IMR-90 (cell line): ENCODE measurements at regions not wholly inside any gene's neighbourhood (a gene's known extent, or its start where the extent isn't known, plus 50 kb on each side); places are given as distances from the start of the nearest gene placed in this dataset.
A peak's percentile ranks its signal among the peaks of the same experiment; 100 is the strongest.

Experiments used
- ATAC-seq: fragments of 200-7000 bp; cut with Tn5 transposase; 2 replicates; pipeline ENCODE4 v1.9.1; 2020; ENCODE audit warnings: low read depth, mild to moderate bottlenecking, moderate library complexity
- BruUV-seq: library from RNA; stranded (reverse); fragments of 400-500 nt; replicated peaks from 2 replicates; lab custom pipeline; 2021; lab: Mats Ljungman, UMichigan
- CTCF ChIA-PET: fragments of 300-600 bp; formaldehyde crosslinking; extraction: SDS; loops from one replicate; lab custom pipeline; 2021; ENCODE audit warnings: antibody characterized with exemption; lab: Yijun Ruan, JAX
- POLR2A ChIA-PET: fragments of 300-600 bp; sonication (Branson Sonifier 250); formaldehyde crosslinking; loops from one replicate; lab custom pipeline; 2022; ENCODE audit warnings: antibody characterized with exemption; ENCODE audit not compliant: unreplicated experiment; lab: Charles Lee
- DNase-seq: peaks from one replicate; pipeline ENCODE4 v3.0.0; 2013
- H2AFZ ChIP-seq: replicated peaks from 2 replicates; pipeline ENCODE3; 2013; ENCODE audit warnings: low read length, mild to moderate bottlenecking; ENCODE audit not compliant: poor library complexity
- H2AK5ac ChIP-seq: 2 replicates; pipeline ENCODE4 v1.6.1; 2013; ENCODE audit warnings: low read depth, low read length, inconsistent platforms
- H2AK9ac ChIP-seq: replicated peaks from 2 replicates; pipeline ENCODE3; 2013; ENCODE audit warnings: mild to moderate bottlenecking, low read depth, low read length, moderate library complexity; ENCODE audit not compliant: poor library complexity
- H2BK120ac ChIP-seq: 2 replicates; pipeline ENCODE4 v1.6.1; 2013; ENCODE audit warnings: low read depth, low read length, inconsistent platforms
- H2BK15ac ChIP-seq: 3 replicates; pipeline ENCODE4 v1.6.1; 2013; ENCODE audit warnings: low read depth, low read length, inconsistent platforms
- H2BK20ac ChIP-seq: 2 replicates; pipeline ENCODE4 v1.6.1; 2013; ENCODE audit warnings: low read depth, mild to moderate bottlenecking, inconsistent platforms, low read length, moderate library complexity
- H2BK5ac ChIP-seq: 2 replicates; pipeline ENCODE4 v1.6.1; 2013; ENCODE audit warnings: mild to moderate bottlenecking, low read depth, low read length, inconsistent platforms; ENCODE audit not compliant: poor library complexity, severe bottlenecking
- H3K14ac ChIP-seq: replicated peaks from 2 replicates; pipeline ENCODE4 v1.6.1; 2013; ENCODE audit warnings: low read depth, low read length, inconsistent platforms
- H3K18ac ChIP-seq: 2 replicates; pipeline ENCODE4 v1.6.1; 2013; ENCODE audit warnings: low read depth, low read length, control low read depth
- H3K23ac ChIP-seq: 2 replicates; pipeline ENCODE4 v1.6.1; 2013; ENCODE audit warnings: low read depth, low read length, inconsistent platforms
- H3K27ac ChIP-seq: 2 replicates; pipeline ENCODE4 v1.5.1; 2013; ENCODE audit warnings: mild to moderate bottlenecking, control low read depth, low read length; ENCODE audit not compliant: insufficient read depth
- H3K27me3 ChIP-seq: 2 replicates; pipeline ENCODE4 v1.6.1; 2013; ENCODE audit warnings: low read length; ENCODE audit not compliant: control insufficient read depth, insufficient read depth
- H3K36me3 ChIP-seq: 2 replicates; pipeline ENCODE4 v1.6.1; 2013; ENCODE audit warnings: low read length, mixed read lengths; ENCODE audit not compliant: control insufficient read depth, insufficient read depth
- H3K4ac ChIP-seq: 2 replicates; pipeline ENCODE4 v1.6.1; 2013; ENCODE audit warnings: low read depth, low read length, inconsistent platforms
- H3K4me1 ChIP-seq: 2 replicates; pipeline ENCODE4 v1.6.1; 2013; ENCODE audit warnings: low read length, mixed read lengths; ENCODE audit not compliant: control insufficient read depth, insufficient read depth
- H3K4me2 ChIP-seq: 2 replicates; pipeline ENCODE4 v1.6.1; 2013; ENCODE audit warnings: low read depth, mild to moderate bottlenecking, control low read depth, low read length, moderate library complexity
- H3K4me3 ChIP-seq: 2 replicates; pipeline ENCODE4 v1.5.1; 2013; ENCODE audit warnings: low read depth, mild to moderate bottlenecking, control low read depth, low read length, moderate library complexity; ENCODE audit not compliant: insufficient read depth
- H3K56ac ChIP-seq: 2 replicates; pipeline ENCODE4 v1.6.1; 2013; ENCODE audit warnings: low read length, inconsistent platforms; ENCODE audit not compliant: insufficient read depth; ENCODE audit errors: extremely low read depth
- H3K79me1 ChIP-seq, 2 experiments: 2 replicates each; pipeline ENCODE4 v1.6.1; 2013; ENCODE audit warnings: low read length in 2 of 2, inconsistent platforms in 1 of 2, low read depth in 1 of 2
- H3K9ac ChIP-seq: 2 replicates; pipeline ENCODE4 v1.6.1; 2013; ENCODE audit warnings: low read depth, low read length, control low read depth
- H3K9me1 ChIP-seq: 2 replicates; pipeline ENCODE4 v1.6.1; 2013; ENCODE audit warnings: low read length, inconsistent platforms; ENCODE audit not compliant: insufficient read depth
- H3K9me3 ChIP-seq: 2 replicates; pipeline ENCODE4 v1.6.1; 2013; ENCODE audit warnings: low read length; ENCODE audit not compliant: control insufficient read depth, insufficient read depth
- H4K20me1 ChIP-seq: 2 replicates; pipeline ENCODE4 v1.6.1; 2013; ENCODE audit warnings: low read length, inconsistent platforms; ENCODE audit not compliant: insufficient read depth
- H4K5ac ChIP-seq: 2 replicates; pipeline ENCODE4 v1.6.1; 2013; ENCODE audit warnings: mild to moderate bottlenecking, low read depth, low read length, control low read depth
- H4K8ac ChIP-seq, 2 experiments: 2 replicates each; pipeline ENCODE4 v1.6.1; 2013; ENCODE audit warnings: low read depth in 2 of 2, low read length in 2 of 2, control low read depth in 1 of 2, inconsistent platforms in 1 of 2
- H4K91ac ChIP-seq: 2 replicates; pipeline ENCODE4 v1.6.1; 2013; ENCODE audit warnings: low read depth, low read length, inconsistent platforms; ENCODE audit not compliant: insufficient read depth
- CHD1 ChIP-seq: IDR thresholded peaks from 2 replicates; pipeline ENCODE4 v1.6.1; 2012; ENCODE audit warnings: low read depth, low read length, improper control_type of control experiment
- MAZ ChIP-seq: IDR thresholded peaks from 2 replicates; pipeline ENCODE4 v1.6.1; 2012; ENCODE audit warnings: low read depth, mild to moderate bottlenecking, low read length, improper control_type of control experiment, moderate library complexity, borderline replicate concordance
- WGBS, 2 experiments: methylation state at CpG; one replicate each; pipeline versions ENCODE4 v1.1.5 to v1.1.7; 2013; ENCODE audit warnings: missing lambda C conversion rate in 2 of 2; ENCODE audit not compliant: insufficient read length in 1 of 2; ENCODE audit errors: extremely low coverage in 2 of 2; 5-methylcytosine and 5-hydroxymethylcytosine counted together
- dilution Hi-C: fragments of 300-500 bp; cut with HindIII; formaldehyde crosslinking; loops from one replicate; pipeline ENCODE4 v1.14.3; 2018; ENCODE audit warnings: low sequenced_read_pairs; ENCODE audit not compliant: unreplicated experiment
- in situ Hi-C: fragments of 300-500 bp; cut with MboI; formaldehyde crosslinking; loops from 3 replicates; pipeline ENCODE4 v1.14.3; 2019; ENCODE audit warnings: low sequenced_read_pairs, inconsistent platforms, mixed read lengths
- intact Hi-C: fragments of 100-400 bp; cut with micrococcal nuclease; formaldehyde crosslinking; loops from 2 replicates; pipeline ENCODE4 v1.10.0; 2022
- TF ChIP-seq, protein P1 (sequence below): conservative IDR thresholded peaks from 2 replicates; pipeline ENCODE4 v1.5.1; 2012; ENCODE audit warnings: mild to moderate bottlenecking, low read depth, low read length, improper control_type of control experiment
- TF ChIP-seq, protein P2 (sequence below): fragments of 150-350 bp; IDR thresholded peaks from 2 replicates; pipeline ENCODE4 v1.6.1; 2017; ENCODE audit warnings: mild to moderate bottlenecking, antibody characterized with exemption, low read length, low read depth

DNA sequence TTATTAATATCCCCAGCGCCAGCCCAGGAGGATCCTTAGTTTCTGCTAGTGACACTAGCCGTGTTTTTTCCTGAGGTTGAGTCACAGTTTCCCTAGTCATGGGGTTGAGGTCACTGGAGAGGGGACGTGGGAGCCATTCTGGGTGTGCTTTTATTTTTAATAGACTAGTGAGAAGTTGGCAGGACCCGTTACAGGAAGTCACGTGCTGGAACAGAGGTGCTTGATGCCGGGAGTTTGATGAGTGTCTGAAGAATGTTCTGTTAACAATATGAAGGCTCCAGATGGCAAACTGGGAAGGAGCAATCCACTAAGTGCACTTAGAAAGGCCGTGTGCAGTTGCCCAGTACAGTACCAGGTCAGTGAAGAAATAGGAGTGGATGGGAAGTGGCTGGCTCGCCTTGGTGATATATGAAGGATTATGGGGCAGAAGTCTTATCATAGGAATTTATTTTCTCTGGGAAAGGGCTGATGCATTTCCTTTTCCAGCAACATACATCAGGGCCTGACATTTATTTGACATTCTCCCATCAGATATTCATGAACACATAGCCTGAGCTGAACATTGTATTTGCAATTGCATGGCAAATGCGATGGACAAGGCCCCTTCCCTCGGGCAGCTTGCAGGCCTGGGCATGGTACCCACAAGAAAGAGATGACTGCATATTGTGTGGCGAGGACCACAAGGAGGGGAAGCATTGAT, 291.8 kb downstream of the FBXW7 start:
- no peak overlapping the region for H2AK5ac ChIP-seq
- no peak overlapping the region for H3K27ac ChIP-seq
- H3K9me3 ChIP-seq, result no peaks in the 10 kb centered on the region
- ATAC-seq (no peak), DNase-seq (no peak)
- WGBS, 2 experiments, result 72% methylated on average over 2 of the region's 11 CpGs; no CpG with 5 or more reads in 1 of the 2 experiments
- in situ Hi-C loops (no loop called here), intact Hi-C loops (no loop called here), dilution Hi-C loops (no loop called here)
- H3K9ac ChIP-seq, result no peak overlapping the region
- no peaks in the 10 kb centered on the region for H3K9me1 ChIP-seq
- CTCF ChIA-PET, result no interaction called here
- H3K4me1 ChIP-seq, result no peaks in the 10 kb centered on the region
- no peak overlapping the region for H2BK20ac ChIP-seq
- no peak overlapping the region for H3K4me2 ChIP-seq
- no peak overlapping the region for H4K5ac ChIP-seq
- H2AK9ac ChIP-seq, result no peak overlapping the region
- H3K36me3 ChIP-seq, result no peaks in the 10 kb centered on the region
- no TSS peak for BruUV-seq
- no peak overlapping the region for H3K56ac ChIP-seq
- TF ChIP-seq, protein P1, sequence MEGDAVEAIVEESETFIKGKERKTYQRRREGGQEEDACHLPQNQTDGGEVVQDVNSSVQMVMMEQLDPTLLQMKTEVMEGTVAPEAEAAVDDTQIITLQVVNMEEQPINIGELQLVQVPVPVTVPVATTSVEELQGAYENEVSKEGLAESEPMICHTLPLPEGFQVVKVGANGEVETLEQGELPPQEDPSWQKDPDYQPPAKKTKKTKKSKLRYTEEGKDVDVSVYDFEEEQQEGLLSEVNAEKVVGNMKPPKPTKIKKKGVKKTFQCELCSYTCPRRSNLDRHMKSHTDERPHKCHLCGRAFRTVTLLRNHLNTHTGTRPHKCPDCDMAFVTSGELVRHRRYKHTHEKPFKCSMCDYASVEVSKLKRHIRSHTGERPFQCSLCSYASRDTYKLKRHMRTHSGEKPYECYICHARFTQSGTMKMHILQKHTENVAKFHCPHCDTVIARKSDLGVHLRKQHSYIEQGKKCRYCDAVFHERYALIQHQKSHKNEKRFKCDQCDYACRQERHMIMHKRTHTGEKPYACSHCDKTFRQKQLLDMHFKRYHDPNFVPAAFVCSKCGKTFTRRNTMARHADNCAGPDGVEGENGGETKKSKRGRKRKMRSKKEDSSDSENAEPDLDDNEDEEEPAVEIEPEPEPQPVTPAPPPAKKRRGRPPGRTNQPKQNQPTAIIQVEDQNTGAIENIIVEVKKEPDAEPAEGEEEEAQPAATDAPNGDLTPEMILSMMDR, result no peak
- no peak for TF ChIP-seq CHD1
- TF ChIP-seq, protein P2, sequence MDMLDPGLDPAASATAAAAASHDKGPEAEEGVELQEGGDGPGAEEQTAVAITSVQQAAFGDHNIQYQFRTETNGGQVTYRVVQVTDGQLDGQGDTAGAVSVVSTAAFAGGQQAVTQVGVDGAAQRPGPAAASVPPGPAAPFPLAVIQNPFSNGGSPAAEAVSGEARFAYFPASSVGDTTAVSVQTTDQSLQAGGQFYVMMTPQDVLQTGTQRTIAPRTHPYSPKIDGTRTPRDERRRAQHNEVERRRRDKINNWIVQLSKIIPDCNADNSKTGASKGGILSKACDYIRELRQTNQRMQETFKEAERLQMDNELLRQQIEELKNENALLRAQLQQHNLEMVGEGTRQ, result peak; percentile 39
- TF ChIP-seq MAZ, result no peak
- no peak overlapping the region for H2BK15ac ChIP-seq
- H3K18ac ChIP-seq, result no peak overlapping the region
- POLR2A ChIA-PET, result interaction anchor here (0.5 kb wide), 1 partner anchor 113 kb away, joined by 3 read pairs; no protein-coding TSS in a partner anchor
- H3K14ac ChIP-seq, result no peak overlapping the region
- H3K27me3 ChIP-seq, result peaks cover 15% of the 10 kb centered on the region
- no peak overlapping the region for H2AFZ ChIP-seq
- H2BK120ac ChIP-seq, result no peak overlapping the region
- no peak overlapping the region for H3K4ac ChIP-seq
- no peak overlapping the region for H3K23ac ChIP-seq
- no peaks in the 10 kb centered on the region for H4K20me1 ChIP-seq
- no peak overlapping the region for H3K4me3 ChIP-seq
- H4K91ac ChIP-seq, result no peak overlapping the region
- H3K79me1 ChIP-seq, result no peaks in the 10 kb centered on the region
- H4K8ac ChIP-seq, result no peak overlapping the region
- no peak overlapping the region for H2BK5ac ChIP-seq
